IPS-NIHi7 (cell line): ENCODE measurements at regions not wholly inside any gene's neighbourhood (a gene's known extent, or its start where the extent isn't known, plus 50 kb on each side); places are given as distances from the start of the nearest gene placed in this dataset.
A peak's percentile ranks its signal among the peaks of the same experiment; 100 is the strongest.

ENCODE experiments used
- DNase-seq: peaks from one replicate; pipeline ENCODE4 v3.0.0; 2012; ENCODE audit warnings: mixed read lengths; ENCODE audit errors: extremely low spot score

GRCh38 chr3:24764236-24764915 lies 269.7 kb upstream of the THRB start:
- DNase-seq, result no peak

DNA sequence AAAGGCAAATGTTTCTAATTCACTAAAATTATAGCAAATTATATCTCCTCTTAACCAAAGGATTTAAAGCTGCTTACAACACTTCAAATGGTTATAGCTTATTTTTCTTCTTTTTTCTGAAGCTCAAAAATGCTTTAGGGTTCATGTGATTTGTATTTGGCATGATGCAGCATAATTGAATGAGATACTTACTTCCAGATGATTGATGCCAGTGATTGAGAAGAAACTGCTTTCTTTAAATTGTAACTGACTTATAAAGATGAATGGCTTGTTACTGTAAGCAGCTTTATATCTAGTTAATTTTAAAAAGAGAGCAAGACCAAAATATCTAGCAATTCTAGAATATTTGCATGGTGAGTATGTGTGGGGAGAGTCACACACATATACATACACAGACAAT lies 270.7 kb upstream of the THRB start:
- no peak for DNase-seq

- DNase-seq, result no peak
These were observed 275.3 kb upstream of the THRB start for GRCh38 chr3:24769918-24770317.

DNA sequence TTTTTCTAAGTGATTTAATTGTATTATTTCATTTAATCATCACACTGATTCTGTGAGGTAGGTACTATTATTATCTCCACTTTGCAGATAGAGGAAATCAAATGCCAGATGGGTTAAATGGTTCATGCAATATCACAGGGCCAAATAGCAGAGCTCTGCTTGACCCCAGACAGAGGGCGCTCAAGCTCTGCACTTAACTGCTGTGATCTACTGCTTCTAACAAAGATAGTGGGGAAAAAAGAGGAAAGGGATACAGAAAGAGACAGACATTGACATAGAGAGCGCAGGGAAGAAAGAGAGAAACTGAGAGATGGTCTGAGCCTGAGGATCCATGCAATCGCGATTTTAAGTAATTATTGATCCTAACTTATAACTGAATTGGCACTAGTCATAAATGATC lies 279.1 kb upstream of the THRB start:
- DNase-seq, result peak; percentile 65

DNA sequence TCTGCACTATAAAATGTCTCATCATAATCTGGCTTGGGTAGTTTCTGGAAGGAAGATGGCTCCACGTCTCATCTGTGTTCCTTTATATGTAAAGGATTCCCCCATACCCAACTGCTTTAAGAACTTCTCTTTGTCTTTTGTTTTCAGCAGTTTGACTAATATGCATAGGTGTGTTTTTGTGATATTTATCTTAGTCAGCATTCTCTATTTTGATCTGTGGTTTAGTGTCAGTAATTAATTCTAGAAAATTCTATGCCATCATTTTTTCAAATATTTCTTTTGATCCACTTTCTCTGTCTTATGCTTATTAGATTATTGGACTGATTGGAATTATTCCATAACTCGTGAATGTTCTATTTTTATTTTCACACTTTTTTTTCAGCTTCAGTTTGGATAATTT lies 286.3 kb upstream of the THRB start:
- DNase-seq, result no peak

DNA sequence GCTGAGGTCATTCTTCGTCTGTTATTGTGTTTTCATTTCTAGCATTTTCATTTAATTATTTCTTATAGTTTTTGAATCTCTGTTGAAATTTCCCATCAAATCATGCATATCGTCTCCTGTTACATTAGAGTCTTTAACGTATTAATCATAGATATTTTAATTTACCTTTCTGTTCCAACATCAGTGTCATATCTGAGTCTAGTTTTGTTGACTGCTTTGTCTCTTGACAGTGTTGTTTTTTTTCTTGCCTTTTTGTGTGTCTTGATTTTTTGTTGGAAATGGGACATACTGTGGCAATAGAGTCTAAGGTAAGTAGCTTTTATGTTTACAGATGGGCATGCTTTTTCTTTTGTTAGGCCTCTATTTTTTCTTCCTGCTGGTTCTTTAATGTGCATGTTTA lies 286.8 kb upstream of the THRB start:
- DNase-seq, result no peak

DNA sequence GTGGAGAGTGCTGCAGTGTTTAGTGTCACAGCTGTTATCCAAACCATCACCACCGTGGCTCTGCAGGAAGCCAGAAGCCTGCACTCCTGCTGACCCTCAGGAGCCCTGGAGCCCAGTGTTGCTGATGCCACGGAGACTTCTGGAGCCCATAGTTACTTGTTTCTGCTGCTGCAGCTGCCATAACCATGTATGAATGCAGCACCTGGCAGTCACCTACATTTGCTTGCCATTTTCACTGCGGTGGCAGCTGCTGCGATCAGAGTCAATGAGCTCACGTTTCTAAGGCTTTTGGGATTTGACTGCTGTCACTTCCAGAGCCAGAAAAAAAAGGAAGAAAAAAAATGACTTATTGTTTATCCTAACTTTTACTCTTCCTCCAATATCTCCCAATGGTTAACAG lies 299.2 kb upstream of the THRB start:
- DNase-seq, result no peak

- DNase-seq, result no peak
These were observed 308.0 kb upstream of the THRB start for GRCh38 chr3:24802614-24803013.

GRCh38 chr3:24804095-24804494 lies 309.4 kb upstream of the THRB start:
- no peak for DNase-seq

- DNase-seq, result no peak
These were observed 316.2 kb upstream of the THRB start for GRCh38 chr3:24810881-24811280.

- no peak for DNase-seq
These were observed 317.5 kb upstream of the THRB start for GRCh38 chr3:24812116-24812515.

DNA sequence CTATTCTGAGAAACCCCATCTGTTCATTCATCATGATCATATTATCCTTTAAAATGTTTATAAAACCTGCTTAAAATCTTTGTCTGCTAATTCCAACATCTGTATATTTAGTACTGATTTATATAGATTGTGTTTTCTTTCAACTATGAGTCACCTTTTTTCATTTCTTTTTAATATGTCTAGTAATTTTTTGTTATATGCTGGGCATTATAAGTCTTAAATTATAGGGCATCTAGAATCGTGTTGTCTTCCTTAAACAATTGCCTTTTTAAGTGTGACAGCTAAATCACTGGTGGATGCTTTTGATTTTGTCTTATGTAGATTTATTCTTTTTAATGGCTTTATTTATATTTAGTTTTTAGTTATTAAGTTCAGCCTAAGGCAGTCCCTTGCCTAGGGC lies 323.4 kb upstream of the THRB start:
- DNase-seq, result no peak

GRCh38 chr3:24828011-24828410 lies 333.4 kb upstream of the THRB start:
- no peak for DNase-seq

GRCh38 chr3:24828551-24828950 lies 333.9 kb upstream of the THRB start:
- no peak for DNase-seq

GRCh38 chr3:24829011-24829581 lies 334.4 kb upstream of the THRB start:
- DNase-seq, result peak; percentile 76

DNA sequence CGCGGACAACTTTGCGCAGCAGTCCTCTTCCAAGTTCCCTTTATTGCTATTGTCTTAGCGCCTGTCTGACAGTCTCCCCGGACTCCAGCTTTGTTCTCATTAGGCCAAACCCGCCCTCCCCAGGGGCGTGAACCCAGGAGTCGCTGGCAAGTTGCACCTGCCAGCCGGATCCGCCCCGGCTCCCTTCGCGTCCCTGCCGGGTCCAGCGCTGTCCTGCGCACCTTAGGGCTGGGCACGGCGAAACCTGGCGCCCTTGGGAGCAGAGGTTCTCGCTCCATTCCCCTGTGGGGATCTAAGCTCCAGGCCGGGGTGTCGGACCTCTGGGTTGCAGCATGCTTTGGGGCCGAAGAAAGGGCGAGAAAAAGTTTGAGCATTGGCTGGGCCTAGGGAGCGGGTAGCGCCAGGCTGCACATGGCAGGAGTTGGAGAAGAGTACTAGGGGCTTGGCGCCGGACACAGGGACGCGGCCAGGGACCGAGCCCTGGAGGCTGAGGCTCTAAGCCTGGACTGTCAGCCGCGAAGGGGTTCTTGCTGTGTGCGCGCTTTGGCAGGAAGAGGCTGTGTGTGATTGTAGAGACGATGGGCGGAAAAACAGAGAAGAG lies 335.1 kb upstream of the THRB start:
- DNase-seq, result peak; percentile 34

- peak; percentile 14 for DNase-seq
These were observed 335.8 kb upstream of the THRB start for GRCh38 chr3:24830230-24831152.

DNA sequence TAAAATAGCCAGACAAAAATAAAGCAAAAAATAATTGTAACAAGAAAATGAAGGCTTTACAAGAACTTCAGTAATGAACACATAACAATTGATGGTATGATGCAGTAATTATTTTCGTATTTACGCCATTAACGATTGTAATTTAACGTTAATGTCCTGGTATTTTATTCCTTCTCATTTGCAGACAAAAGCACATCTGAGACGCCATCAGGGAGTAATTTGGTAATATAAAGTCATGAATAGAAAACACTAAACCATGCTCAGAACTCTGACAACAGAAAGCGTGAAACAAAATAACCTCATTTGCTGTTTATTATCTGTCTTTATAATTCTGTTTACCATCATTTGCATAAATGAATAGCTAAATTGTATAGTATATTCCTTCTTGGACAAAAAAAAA lies 336.6 kb upstream of the THRB start:
- DNase-seq, result no peak

GRCh38 chr3:24832891-24833290 lies 338.2 kb upstream of the THRB start:
- DNase-seq, result no peak

DNA sequence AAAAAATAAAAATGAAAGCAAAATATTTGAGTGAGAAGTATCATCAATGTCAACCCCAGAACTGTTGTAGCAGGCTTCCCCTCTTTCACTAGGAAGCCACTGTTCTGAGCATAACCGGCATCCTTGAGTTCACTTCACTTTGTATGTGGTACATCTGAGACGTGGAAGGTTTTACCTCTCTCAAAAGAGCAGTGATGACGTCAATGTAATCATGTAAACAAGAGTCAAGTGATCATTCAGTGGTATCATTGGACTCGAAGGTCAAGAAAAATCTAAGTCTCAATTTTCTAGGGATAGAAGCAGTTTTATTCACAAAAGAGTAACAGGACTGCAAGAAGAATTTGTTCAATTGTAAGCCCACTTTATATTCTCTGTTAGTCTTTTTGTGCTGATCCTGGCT lies 339.8 kb upstream of the THRB start:
- DNase-seq, result no peak

DNA sequence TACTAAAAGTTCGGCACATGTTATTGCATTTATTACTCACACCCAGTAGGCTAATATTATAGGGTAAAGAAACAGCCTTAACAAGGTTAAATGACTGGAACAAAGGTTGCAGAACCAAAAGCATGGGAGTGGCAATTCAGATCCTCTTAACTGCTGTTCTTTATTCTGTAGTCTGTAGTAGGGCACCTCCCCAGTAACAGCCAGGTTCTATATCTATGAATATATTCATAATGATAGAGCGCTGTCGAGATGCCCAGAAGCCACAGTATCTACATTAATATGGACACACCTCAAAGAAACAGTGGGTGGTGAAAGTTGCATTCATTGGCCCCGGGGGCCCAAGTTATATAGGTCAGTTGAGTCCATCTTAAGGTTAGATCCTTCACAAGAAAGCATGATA lies 340.9 kb upstream of the THRB start:
- no peak for DNase-seq

DNA sequence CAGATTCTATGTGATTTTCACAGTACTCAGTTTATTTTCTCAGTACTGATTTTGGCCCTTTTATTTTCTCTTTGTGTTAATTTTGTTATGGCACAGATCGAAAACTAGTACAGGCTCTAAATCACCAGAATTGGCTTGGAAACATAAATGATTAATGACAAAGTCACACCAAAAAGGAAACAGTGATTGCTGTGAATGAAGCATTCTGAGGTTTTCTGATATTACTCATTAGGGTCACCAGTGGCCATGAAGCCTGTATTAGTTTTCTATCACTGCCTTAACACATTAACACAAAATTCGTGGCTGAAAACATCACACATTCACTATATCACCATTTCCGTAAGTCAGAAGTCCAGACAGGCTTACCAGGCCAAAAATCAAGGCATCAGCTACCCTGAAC lies 343.0 kb upstream of the THRB start:
- no peak for DNase-seq

- DNase-seq, result no peak
These were observed 343.9 kb upstream of the THRB start for GRCh38 chr3:24838533-24838932.
